KMS-11 (cell line): ENCODE measurements at regions not wholly inside any gene's neighbourhood (a gene's known extent, or its start where the extent isn't known, plus 50 kb on each side); places are given as distances from the start of the nearest gene placed in this dataset.

Source experiments
- H2AFZ ChIP-seq: fragments of 200-600 bp; sonication (generic); 2 replicates; pipeline ENCODE4 v1.6.1; 2016; ENCODE audit warnings: antibody characterized with exemption, mixed run types, low read depth
- H3K27ac ChIP-seq: fragments of 200-600 bp; sonication (generic); 2 replicates; pipeline ENCODE4 v1.6.1; 2016; ENCODE audit warnings: mild to moderate bottlenecking, mixed run types
- H3K27me3 ChIP-seq: fragments of 200-600 bp; sonication (generic); 2 replicates; pipeline ENCODE4 v1.6.1; 2017; ENCODE audit warnings: mild to moderate bottlenecking, low read depth, mixed run types, moderate library complexity; ENCODE audit not compliant: insufficient read depth
- H3K36me3 ChIP-seq: fragments of 200-600 bp; sonication (generic); 2 replicates; pipeline ENCODE4 v1.6.1; 2017; ENCODE audit warnings: mild to moderate bottlenecking, mixed run types; ENCODE audit not compliant: insufficient read depth
- H3K4me1 ChIP-seq: fragments of 200-600 bp; sonication (generic); 2 replicates; pipeline ENCODE4 v1.6.1; 2016; ENCODE audit warnings: mild to moderate bottlenecking, low read depth, mixed run types; ENCODE audit not compliant: poor library complexity, severe bottlenecking
- H3K4me2 ChIP-seq: fragments of 200-600 bp; sonication (generic); 2 replicates; pipeline ENCODE4 v1.7.0; 2016; ENCODE audit warnings: mild to moderate bottlenecking, mixed run types
- H3K4me3 ChIP-seq: fragments of 200-600 bp; sonication (generic); IDR thresholded peaks from 2 replicates; pipeline ENCODE4 v1.6.1; 2017; ENCODE audit warnings: low read depth, low read length, mixed read lengths; ENCODE audit not compliant: insufficient read depth
- H3K79me2 ChIP-seq: fragments of 200-600 bp; sonication (generic); 2 replicates; pipeline ENCODE4 v1.6.1; 2016; ENCODE audit warnings: low read depth, mixed run types; ENCODE audit not compliant: insufficient read depth
- H3K9ac ChIP-seq: fragments of 200-600 bp; sonication (generic); 2 replicates; pipeline ENCODE4 v1.6.1; 2016; ENCODE audit warnings: mild to moderate bottlenecking, mixed run types
- H4K20me1 ChIP-seq: fragments of 200-600 bp; sonication (generic); 2 replicates; pipeline ENCODE4 v1.6.1; 2016; ENCODE audit warnings: mild to moderate bottlenecking, mixed run types; ENCODE audit not compliant: insufficient read depth
- CTCF ChIP-seq: fragments of 200-600 bp; sonication (generic); conservative IDR thresholded peaks from 2 replicates; pipeline ENCODE4 v1.6.1; 2017; ENCODE audit warnings: low read depth, mild to moderate bottlenecking, antibody characterized with exemption, low read length, moderate library complexity, mixed read lengths

- no peaks in the 10 kb centered on the region for H3K27me3 ChIP-seq
- H3K4me2 ChIP-seq, result no peak overlapping the region
- no peaks in the 10 kb centered on the region for H3K4me1 ChIP-seq
- TF ChIP-seq CTCF, result no peak
- H4K20me1 ChIP-seq, result no peaks in the 10 kb centered on the region
- H2AFZ ChIP-seq, result no peak overlapping the region
- H3K4me3 ChIP-seq, result no peak overlapping the region
- H3K9ac ChIP-seq, result no peak overlapping the region
- no peaks in the 10 kb centered on the region for H3K36me3 ChIP-seq
- H3K79me2 ChIP-seq, result no peaks in the 10 kb centered on the region
- no peak overlapping the region for H3K27ac ChIP-seq
Observed at GRCh38 chr2:146301287-146301686, 1543.5 kb upstream of the ACVR2A start.

- Histone ChIP-seq H3K9ac (no peak overlapping the region), H3K4me1 (no peaks in the 10 kb centered on the region), H3K79me2 (no peaks in the 10 kb centered on the region), H3K4me3 (no peak overlapping the region), H3K27ac (no peak overlapping the region), H2AFZ (no peak overlapping the region), H3K27me3 (no peaks in the 10 kb centered on the region), H3K4me2 (no peak overlapping the region), H3K36me3 (no peaks in the 10 kb centered on the region), H4K20me1 (no peaks in the 10 kb centered on the region)
- no peak for TF ChIP-seq CTCF
Observed at GRCh38 chr2:146295080-146295670, 1549.7 kb upstream of the ACVR2A start.

GRCh38 chr2:146287281-146287680, 1557.5 kb upstream of the ACVR2A start:
- no peak overlapping the region for H3K27ac ChIP-seq
- no peaks in the 10 kb centered on the region for H3K27me3 ChIP-seq
- H2AFZ ChIP-seq, result no peak overlapping the region
- no peak for TF ChIP-seq CTCF
- H3K36me3 ChIP-seq, result no peaks in the 10 kb centered on the region
- H3K79me2 ChIP-seq, result no peaks in the 10 kb centered on the region
- H3K4me1 ChIP-seq, result no peaks in the 10 kb centered on the region
- no peak overlapping the region for H3K4me3 ChIP-seq
- H3K9ac ChIP-seq, result no peak overlapping the region
- no peaks in the 10 kb centered on the region for H4K20me1 ChIP-seq
- no peak overlapping the region for H3K4me2 ChIP-seq

- no peak for TF ChIP-seq CTCF
- Histone ChIP-seq H3K4me2 (no peak overlapping the region), H3K4me1 (no peaks in the 10 kb centered on the region), H2AFZ (no peak overlapping the region), H3K27me3 (no peaks in the 10 kb centered on the region), H3K79me2 (no peaks in the 10 kb centered on the region), H3K27ac (no peak overlapping the region), H4K20me1 (no peaks in the 10 kb centered on the region), H3K36me3 (no peaks in the 10 kb centered on the region), H3K9ac (no peak overlapping the region), H3K4me3 (no peak overlapping the region)
Observed at GRCh38 chr2:146278881-146279280, 1565.9 kb upstream of the ACVR2A start.
